Mesendoderm (in vitro differentiated cells): ENCODE measurements at regions not wholly inside any gene's neighbourhood (a gene's known extent, or its start where the extent isn't known, plus 50 kb on each side); places are given as distances from the start of the nearest gene placed in this dataset.
"Not testable (repeated sequence)": the region's sequence is repeated elsewhere in the genome, so short reads cannot be mapped to it uniquely, and the experiment has no call there.

Experiments
- DNase-seq: peaks from one replicate; pipeline ENCODE4 v3.0.0; 2013
- H2AK5ac ChIP-seq: 2 replicates; pipeline ENCODE4 v1.6.1; 2013; ENCODE audit warnings: low read length, inconsistent platforms
- H2BK120ac ChIP-seq: 2 replicates; pipeline ENCODE4 v1.6.1; 2013; ENCODE audit warnings: low read depth, mild to moderate bottlenecking, low read length, moderate library complexity, mixed read lengths
- H2BK15ac ChIP-seq: replicated peaks from 2 replicates; pipeline ENCODE4 v1.6.1; 2013; ENCODE audit warnings: low read depth, mild to moderate bottlenecking, moderate library complexity
- H2BK5ac ChIP-seq: 2 replicates; pipeline ENCODE4 v1.6.1; 2013; ENCODE audit warnings: low read length, inconsistent platforms
- H3K18ac ChIP-seq: 2 replicates; pipeline ENCODE4 v1.6.1; 2013; ENCODE audit warnings: mild to moderate bottlenecking, low read length, mixed read lengths
- H3K23ac ChIP-seq: one replicate; pipeline ENCODE4 v1.6.1; 2013; ENCODE audit warnings: low read length
- H3K27ac ChIP-seq: 2 replicates; pipeline ENCODE4 v1.5.1; 2013; ENCODE audit warnings: low read depth, mild to moderate bottlenecking, inconsistent platforms, low read length, moderate library complexity
- H3K27me3 ChIP-seq: 2 replicates; pipeline ENCODE4 v1.6.1; 2013; ENCODE audit warnings: low read length, control low read depth, mild to moderate bottlenecking, inconsistent platforms; ENCODE audit not compliant: insufficient read depth, poor library complexity
- H3K36me3 ChIP-seq: 2 replicates; pipeline ENCODE4 v1.6.1; 2013; ENCODE audit warnings: low read length, inconsistent platforms; ENCODE audit not compliant: control insufficient read depth, insufficient read depth
- H3K4ac ChIP-seq: one replicate; pipeline ENCODE4 v1.6.1; 2013; ENCODE audit warnings: low read depth, mild to moderate bottlenecking, low read length, moderate library complexity
- H3K4me1 ChIP-seq: 2 replicates; pipeline ENCODE4 v1.6.1; 2013; ENCODE audit warnings: low read depth, low read length, inconsistent platforms; ENCODE audit not compliant: control insufficient read depth
- H3K4me2 ChIP-seq: 2 replicates; pipeline ENCODE4 v1.6.1; 2013; ENCODE audit warnings: low read length
- H3K4me3 ChIP-seq: 2 replicates; pipeline ENCODE4 v1.5.1; 2013; ENCODE audit warnings: mild to moderate bottlenecking, low read length
- H3K56ac ChIP-seq: one replicate; pipeline ENCODE4 v1.6.1; 2013; ENCODE audit warnings: low read length
- H3K79me1 ChIP-seq: 2 replicates; pipeline ENCODE4 v1.6.1; 2013; ENCODE audit warnings: low read length, inconsistent platforms
- H3K79me2 ChIP-seq: 2 replicates; pipeline ENCODE4 v1.6.1; 2013; ENCODE audit warnings: mild to moderate bottlenecking, low read length; ENCODE audit not compliant: control insufficient read depth, insufficient read depth
- H3K9ac ChIP-seq: 2 replicates; pipeline ENCODE4 v1.6.1; 2013; ENCODE audit warnings: low read length, inconsistent platforms
- H4K5ac ChIP-seq: one replicate; pipeline ENCODE4 v1.6.1; 2013; ENCODE audit warnings: low read length
- H4K8ac ChIP-seq: one replicate; pipeline ENCODE4 v1.6.1; 2013; ENCODE audit warnings: low read depth, mild to moderate bottlenecking, control low read depth, low read length, moderate library complexity
- WGBS: extraction: QIAGEN DNeasy Blood & Tissue Kit; methylation state at CpG from one replicate; pipeline ENCODE4 v1.1.7; 2013; ENCODE audit warnings: low lambda C conversion rate, missing lambda C conversion rate; ENCODE audit not compliant: insufficient coverage; ENCODE audit errors: extremely low coverage; 5-methylcytosine and 5-hydroxymethylcytosine counted together

DNA sequence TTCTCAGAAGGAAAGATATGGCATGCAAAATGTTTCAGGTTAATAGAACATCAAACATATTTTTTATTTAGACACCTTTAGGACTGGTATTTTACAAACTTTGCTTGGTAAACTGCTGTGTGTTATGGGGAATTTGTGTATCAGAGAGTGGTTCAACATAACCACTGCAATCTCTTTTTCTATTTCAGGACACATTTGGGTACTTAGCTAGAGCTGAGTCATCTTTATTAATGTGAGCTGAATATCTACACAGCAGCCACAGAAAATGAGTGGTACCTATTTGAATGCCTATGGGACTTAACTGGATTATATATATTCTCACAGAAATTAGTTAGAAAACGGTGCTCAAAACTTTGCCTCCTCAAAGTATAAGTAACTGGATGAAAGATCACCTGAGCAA lies 179.8 kb downstream of the SPDYE17 start:
- not testable (repeated sequence) for H3K27ac ChIP-seq, H2AK5ac ChIP-seq, H3K4me1 ChIP-seq, H3K79me1 ChIP-seq, H4K8ac ChIP-seq, H3K4me3 ChIP-seq, H4K5ac ChIP-seq, H3K56ac ChIP-seq, H3K36me3 ChIP-seq, H3K18ac ChIP-seq, H3K4ac ChIP-seq, H3K9ac ChIP-seq, H3K27me3 ChIP-seq, H2BK15ac ChIP-seq, H3K23ac ChIP-seq, H2BK120ac ChIP-seq, H3K79me2 ChIP-seq, H2BK5ac ChIP-seq, DNase-seq, H3K4me2 ChIP-seq
- WGBS: no CpG with 5 or more reads among the region's 1 CpG

DNA sequence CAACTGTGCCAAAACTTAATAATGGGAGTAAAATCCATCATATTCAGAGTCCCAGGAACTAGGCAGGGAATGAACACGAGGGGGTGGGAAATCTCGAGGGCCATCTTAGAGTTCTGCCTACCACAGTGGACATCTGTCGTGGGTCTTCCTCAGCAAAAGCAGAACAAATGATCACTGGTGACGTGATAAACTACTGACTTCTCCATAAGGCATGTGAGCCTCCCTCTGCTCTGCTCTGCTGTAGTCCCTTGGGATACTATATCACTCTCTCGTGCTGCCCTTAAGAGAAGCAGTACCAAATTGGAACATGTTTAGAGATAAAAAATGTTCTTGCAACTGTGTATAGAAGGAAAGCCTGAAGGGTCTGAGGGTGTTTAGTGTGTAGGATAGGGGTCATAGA lies 180.5 kb downstream of the SPDYE17 start:
- H3K27me3 ChIP-seq, DNase-seq, H2BK15ac ChIP-seq, H4K5ac ChIP-seq, H2BK120ac ChIP-seq, H2AK5ac ChIP-seq, H3K4me2 ChIP-seq, H3K27ac ChIP-seq, H3K79me2 ChIP-seq, H4K8ac ChIP-seq, H3K18ac ChIP-seq, H3K23ac ChIP-seq, H3K36me3 ChIP-seq, H3K9ac ChIP-seq, H3K4me1 ChIP-seq, H2BK5ac ChIP-seq, H3K4me3 ChIP-seq, H3K79me1 ChIP-seq, H3K56ac ChIP-seq, H3K4ac ChIP-seq: not testable (repeated sequence)
- no CpG with 5 or more reads among the region's 5 CpGs for WGBS

DNA sequence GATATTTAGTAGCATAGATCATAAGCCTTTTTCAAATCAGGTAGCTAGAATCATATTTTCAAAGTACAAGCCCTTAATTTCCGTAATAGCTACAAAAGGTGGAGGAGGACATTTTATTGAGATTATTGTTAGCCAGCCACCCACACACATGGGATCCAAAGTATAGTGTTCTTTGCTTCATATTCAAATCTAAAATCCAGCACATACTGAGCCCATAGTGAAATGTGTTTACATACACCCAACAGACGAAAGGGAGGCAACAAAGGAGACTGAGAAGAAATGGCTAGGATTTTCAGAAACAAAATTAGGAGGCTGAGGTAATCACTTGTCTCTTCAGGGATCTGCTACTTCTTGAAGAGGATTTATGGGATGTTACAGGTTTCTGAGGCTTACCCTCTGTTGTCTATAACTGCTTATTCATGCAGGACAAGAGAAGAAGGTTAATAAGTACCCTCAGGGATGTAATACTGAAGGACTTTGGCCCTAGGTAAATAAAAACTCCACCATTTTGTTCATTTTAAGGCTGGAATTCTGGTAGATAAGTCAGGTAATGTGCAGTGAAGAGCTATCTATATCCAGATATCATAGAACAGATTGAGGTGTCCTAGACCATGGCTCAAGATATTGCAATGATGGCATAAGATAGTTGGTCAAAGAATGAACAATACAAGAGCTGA lies 182.1 kb downstream of the SPDYE17 start:
- H3K79me2 ChIP-seq, H2BK120ac ChIP-seq, H2AK5ac ChIP-seq, H2BK15ac ChIP-seq, H3K79me1 ChIP-seq, H3K4me2 ChIP-seq, H3K23ac ChIP-seq, H3K4me1 ChIP-seq, H4K8ac ChIP-seq, H3K27ac ChIP-seq, H4K5ac ChIP-seq, H3K4ac ChIP-seq, H3K18ac ChIP-seq, H3K9ac ChIP-seq, H3K4me3 ChIP-seq, DNase-seq, H3K36me3 ChIP-seq, H3K56ac ChIP-seq, H3K27me3 ChIP-seq, H2BK5ac ChIP-seq: not testable (repeated sequence)
- WGBS: no CpG with 5 or more reads among the region's 2 CpGs

DNA sequence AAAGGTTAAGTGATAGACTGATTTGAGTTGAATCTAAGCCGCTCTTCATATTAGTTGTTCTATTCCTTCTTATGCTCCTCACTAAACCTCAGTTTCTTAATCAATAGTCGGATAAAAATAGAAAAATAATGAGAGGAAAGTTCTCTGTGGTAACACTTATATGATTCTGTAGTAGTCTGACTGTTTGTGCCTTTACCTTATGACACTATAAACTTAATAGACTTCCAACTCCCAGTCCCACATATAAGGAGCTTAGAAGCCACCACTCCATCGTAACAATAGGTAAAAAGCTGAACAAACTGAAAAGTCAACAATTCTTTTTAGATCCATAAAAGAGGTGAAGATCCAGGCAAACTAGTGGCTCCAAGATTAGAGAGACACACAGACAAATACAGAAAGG lies 192.3 kb downstream of the SPDYE17 start:
- DNase-seq, H3K4me3 ChIP-seq, H3K18ac ChIP-seq, H3K36me3 ChIP-seq, H3K27ac ChIP-seq, H3K56ac ChIP-seq, H3K4me2 ChIP-seq, H4K5ac ChIP-seq, H4K8ac ChIP-seq, H3K27me3 ChIP-seq, H3K23ac ChIP-seq, H2AK5ac ChIP-seq, H2BK5ac ChIP-seq, H3K4me1 ChIP-seq, H3K4ac ChIP-seq, H3K79me2 ChIP-seq, H3K9ac ChIP-seq, H3K79me1 ChIP-seq, H2BK15ac ChIP-seq, H2BK120ac ChIP-seq: not testable (repeated sequence)
- WGBS: no CpG with 5 or more reads among the region's 3 CpGs

DNA sequence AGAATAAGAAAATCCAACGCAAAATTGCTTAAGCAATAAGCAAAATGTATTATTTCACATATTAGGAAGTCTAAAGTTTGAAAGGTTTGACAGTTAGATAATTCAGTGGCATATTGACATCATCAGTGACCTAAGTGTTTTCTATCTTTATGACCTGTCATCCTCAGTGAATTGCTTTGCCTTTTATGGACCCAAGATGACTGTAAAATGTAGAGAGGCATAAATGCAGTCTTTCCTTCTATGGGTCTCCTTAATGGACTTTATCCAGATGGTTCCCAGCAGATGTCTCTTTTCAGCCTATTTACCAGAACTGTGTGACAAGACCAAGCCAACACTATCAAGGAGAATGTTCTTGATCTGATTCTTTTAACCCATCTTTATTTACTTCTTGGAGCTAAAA lies 192.9 kb downstream of the SPDYE17 start:
- H3K56ac ChIP-seq, H3K9ac ChIP-seq, H2BK5ac ChIP-seq, H2BK15ac ChIP-seq, H2BK120ac ChIP-seq, DNase-seq, H3K4me1 ChIP-seq, H4K8ac ChIP-seq, H3K4me2 ChIP-seq, H3K27ac ChIP-seq, H3K23ac ChIP-seq, H3K36me3 ChIP-seq, H2AK5ac ChIP-seq, H4K5ac ChIP-seq, H3K79me1 ChIP-seq, H3K27me3 ChIP-seq, H3K4ac ChIP-seq, H3K18ac ChIP-seq, H3K4me3 ChIP-seq, H3K79me2 ChIP-seq: not testable (repeated sequence)
- WGBS: no CpG with 5 or more reads among the region's 1 CpG

DNA sequence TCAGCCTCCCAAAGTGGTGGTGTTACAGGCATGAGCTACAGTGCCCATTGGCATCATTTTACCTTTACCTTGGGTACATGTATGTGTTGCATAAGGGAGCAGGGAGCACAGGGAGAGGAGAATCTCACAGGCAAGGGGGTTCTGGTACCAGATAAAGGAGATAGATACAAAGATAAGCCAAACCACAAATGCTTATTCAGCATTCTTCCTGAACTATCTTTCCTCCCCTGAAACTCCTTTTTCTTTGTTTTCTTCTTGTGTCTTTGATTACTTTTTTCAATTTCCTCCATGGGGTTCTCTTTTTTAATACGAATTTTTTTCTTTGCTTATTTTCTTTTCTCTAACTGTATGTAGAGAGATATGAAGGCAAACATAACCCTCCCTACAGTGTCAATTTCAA lies 193.8 kb downstream of the SPDYE17 start:
- not testable (repeated sequence) for H3K79me1 ChIP-seq, H3K36me3 ChIP-seq, H3K27ac ChIP-seq, H3K4me3 ChIP-seq, H2BK120ac ChIP-seq, H3K79me2 ChIP-seq, H2BK15ac ChIP-seq, H4K5ac ChIP-seq, H2AK5ac ChIP-seq, H3K18ac ChIP-seq, H3K4me1 ChIP-seq, H3K23ac ChIP-seq, H3K27me3 ChIP-seq, H3K9ac ChIP-seq, DNase-seq, H3K4ac ChIP-seq, H4K8ac ChIP-seq, H2BK5ac ChIP-seq, H3K56ac ChIP-seq, H3K4me2 ChIP-seq
- no CpG with 5 or more reads among the region's 1 CpG for WGBS
